ENCODE measurements at regions not wholly inside any gene's neighbourhood (a gene's known extent, or its start where the extent isn't known, plus 50 kb on each side); places are given as distances from the start of the nearest gene placed in this dataset.

DNA sequence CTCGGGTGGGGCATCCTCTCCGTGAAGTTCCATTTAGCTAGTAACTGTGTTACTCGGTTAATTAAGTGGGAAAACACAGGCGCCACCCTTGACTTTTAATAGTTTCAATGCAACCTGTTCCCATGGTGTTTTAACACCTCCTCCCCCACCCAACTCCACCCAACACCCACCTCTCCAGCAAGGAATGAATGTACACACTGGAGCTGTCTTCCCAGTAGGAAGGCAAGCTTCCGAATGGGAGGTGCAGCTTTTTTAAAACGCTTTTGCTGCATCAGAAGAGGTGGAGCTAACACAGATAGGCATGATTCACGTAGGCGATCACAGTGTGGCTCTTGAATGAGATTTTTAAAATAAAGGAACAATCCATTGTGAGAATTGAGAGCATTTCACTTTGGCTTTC, 73.8 kb upstream of the AGAP1 start:
- no peak for TF ChIP-seq BHLHE40 (IDR thresholded peaks at IDR 0.05; ENCODE audit: borderline replicate concordance)
- TF ChIP-seq FOXM1 (IDR thresholded peaks at IDR 0.05; ENCODE audit: borderline replicate concordance), result no peak
- no peak for TF ChIP-seq SUZ12 (IDR thresholded peaks at IDR 0.05)
- TF ChIP-seq FOXK2 (IDR thresholded peaks at IDR 0.05), result no peak
- no peak for TF ChIP-seq SP1 (IDR thresholded peaks at IDR 0.05)
- TF ChIP-seq HDGF (IDR thresholded peaks at IDR 0.05; ENCODE audit: borderline replicate concordance), result no peak
- no peak for TF ChIP-seq TARDBP (IDR thresholded peaks at IDR 0.05)
- no peak for TF ChIP-seq LEF1 (IDR thresholded peaks at IDR 0.05; ENCODE audit: borderline replicate concordance)
- no peak for TF ChIP-seq ELF4 (IDR thresholded peaks at IDR 0.05)
- no peak for TF ChIP-seq FOXA1 (IDR thresholded peaks at IDR 0.05)
- TF ChIP-seq NFRKB (IDR thresholded peaks at IDR 0.05), result no peak

All from HEK293T (cell line).